ENCODE measurements at regions not wholly inside any gene's neighbourhood (a gene's known extent, or its start where the extent isn't known, plus 50 kb on each side); places are given as distances from the start of the nearest gene placed in this dataset.

- peak; percentile 52 for TF ChIP-seq CTCF (IDR thresholded peaks at IDR 0.05; ENCODE audit: low read depth, low read length, poor library complexity, severe bottlenecking)
- TF ChIP-seq EZH2phosphoT487 (IDR thresholded peaks at IDR 0.05; ENCODE audit: borderline replicate concordance, low read length), result no peak
Measured at GRCh38 chr6:56843476-56844349, 111.2 kb upstream of the BEND6 start.

Measured in DOHH2 (cell line).